Heart right ventricle (tissue), 16 donors: ENCODE measurements at regions not wholly inside any gene's neighbourhood (a gene's known extent, or its start where the extent isn't known, plus 50 kb on each side); places are given as distances from the start of the nearest gene placed in this dataset.

Experiments
- ATAC-seq, 8 donors: fragments of 200-7000 bp; cut with Tn5 transposase; one replicate each; pipeline ENCODE4 v1.9.1; 2020; ENCODE audit warnings: mild to moderate bottlenecking in 8 of 8, moderate library complexity in 8 of 8, moderate number of reproducible peaks in 1 of 8
- DNase-seq, 2 donors: peaks; one replicate each; pipeline ENCODE4 v3.0.0-alpha.2; 2020
- H3K27ac ChIP-seq, 10 donors: fragments of 200-600 bp; sonication (generic) in 2 of 10; one replicate each; pipeline versions ENCODE4 v1.5.0 to v1.8.0; 2020 to 2022; ENCODE audit warnings: mild to moderate bottlenecking in 3 of 10
- H3K27me3 ChIP-seq, 7 donors: fragments of 200-600 bp; one replicate each; pipeline ENCODE4 v1.8.0; 2021 to 2022; ENCODE audit warnings: mild to moderate bottlenecking in 2 of 7
- H3K36me3 ChIP-seq, 9 donors: fragments of 200-600 bp; sonication (generic) in 1 of 9; one replicate each; pipeline versions ENCODE4 v1.5.0 to v1.8.0; 2020 to 2022; ENCODE audit warnings: mild to moderate bottlenecking in 2 of 9
- H3K4me1 ChIP-seq, 9 donors: fragments of 200-600 bp; sonication (generic) in 1 of 9; one replicate each; pipeline versions ENCODE4 v1.5.0 to v1.8.0; 2020 to 2022; ENCODE audit warnings: mild to moderate bottlenecking in 4 of 9
- H3K4me3 ChIP-seq, 10 donors: fragments of 200-600 bp; sonication (generic) in 2 of 10; one replicate each; pipeline versions ENCODE4 v1.5.0 to v1.8.0; 2020 to 2022; ENCODE audit warnings: mild to moderate bottlenecking in 7 of 10, moderate library complexity in 2 of 10
- H3K9me3 ChIP-seq, 11 donors: fragments of 200-600 bp in 10 of 11; sonication (generic) in 2 of 11; one replicate each; pipeline versions ENCODE4 v1.5.0 to v1.8.0; 2013 to 2022; ENCODE audit warnings: mild to moderate bottlenecking in 2 of 11, control low read depth in 1 of 11, moderate library complexity in 1 of 11
- CTCF ChIP-seq, 9 donors: fragments of 200-600 bp; sonication (generic) in 2 of 9; IDR thresholded peaks; one replicate each; pipeline versions ENCODE4 v1.5.0 to v1.8.0; 2021 to 2022; ENCODE audit warnings: antibody characterized with exemption in 9 of 9, mild to moderate bottlenecking in 5 of 9, moderate library complexity in 1 of 9
- WGBS, 2 donors: extraction: QIAGEN DNeasy Blood & Tissue Kit; methylation state at CpG; one replicate each; pipeline ENCODE4 v1.1.7; 2013; ENCODE audit warnings: inconsistent platforms in 1 of 2; 5-methylcytosine and 5-hydroxymethylcytosine counted together
- intact Hi-C, 10 donors: fragments of 100-400 bp; cut with DNase I; formaldehyde crosslinking; loops; one replicate each; pipeline versions ENCODE4 v1.11.1 to v1.14.2; 2022
- donor health status: Arrhythmogenic right ventricular cardiomyopathy.
- donor health status: ischemic (EF 13 %, LVEDD 7.1; RV severe dilation, severe dysfunction).
- donor health status: healthy with polysubstance abuse.
- donor health status: DM: no; HTN: yes; CAD: no.
- donor health status: DM: no; HTN: no; CAD: no.
- donor health status: ischemic (EF 25% LVEDD 6.9; RV normal size, moderate dysfunction).
- donor health status: ischemic (EF 25% LVEDD 5.7; RV mildly dilated, moderate dysfunction).
- donor health status: healthy.
- donor health status: DM: yes; HTN: yes; CAD: no.
- donor health status: Ischemic cardiomyopathy.
- donor health status: ischemic (EF 35%, LVEDD 5.7; RV mildly dilated, moderate dysfunction).
- donor health status: nonischemic (EF 11% LVEDD 7.7; RV severe dilation, severe dysfunction).
- donor health status: DM: yes; HTN: yes; CAD: no.
- donor health status: PGD.
- donor health status: ischemic (EF 29% LVEDD 5.4; RV normal size, mild dysfunction).
- donor health status: nonischemic (EF 23%, LVEDD 6.1; RV moderate dilation, normal function).

GRCh38 chr13:72122661-72123255 lies 255.8 kb upstream of the DACH1 start:
- Histone ChIP-seq H3K9me3 (no peaks in the 10 kb centered on the region), H3K4me1 (no peaks in the 10 kb centered on the region), H3K27me3 (no peaks in the 10 kb centered on the region), H3K27ac (no peak overlapping the region), H3K4me3 (no peak overlapping the region), H3K36me3 (no peaks in the 10 kb centered on the region)
- no peak for TF ChIP-seq CTCF (IDR thresholded peaks at IDR 0.05)
- WGBS, 2 donors, result 80 to 90% methylated on average over 3 of the region's 3 CpGs
- DNase-seq (no peak), ATAC-seq (no peak)
- intact Hi-C loops, result no loop called here

GRCh38 chr13:72121466-72121865 lies 254.5 kb upstream of the DACH1 start:
- ATAC-seq, result no peak
- no peaks in the 10 kb centered on the region for H3K27me3 ChIP-seq
- H3K36me3 ChIP-seq, result no peaks in the 10 kb centered on the region
- no peak overlapping the region for H3K4me3 ChIP-seq
- H3K4me1 ChIP-seq, result no peaks in the 10 kb centered on the region
- no peak for DNase-seq
- WGBS, 2 donors, result 86 to 90% methylated on average over 3 of the region's 3 CpGs
- no peak overlapping the region for H3K27ac ChIP-seq
- H3K9me3 ChIP-seq, result no peaks in the 10 kb centered on the region
- intact Hi-C loops, result no loop called here
- no peak for TF ChIP-seq CTCF (IDR thresholded peaks at IDR 0.05)

- ATAC-seq (no peak), DNase-seq (no peak)
- Histone ChIP-seq H3K4me3 (no peak overlapping the region), H3K9me3 (no peaks in the 10 kb centered on the region), H3K27me3 (no peaks in the 10 kb centered on the region), H3K27ac (no peak overlapping the region), H3K4me1 (no peaks in the 10 kb centered on the region), H3K36me3 (no peaks in the 10 kb centered on the region)
- intact Hi-C loops, result no loop called here
- no peak for TF ChIP-seq CTCF (IDR thresholded peaks at IDR 0.05)
- WGBS, 2 donors, result 57 to 66% methylated on average over 2 of the region's 2 CpGs
Measured at GRCh38 chr13:72120632-72121031, 253.6 kb upstream of the DACH1 start.

- H3K4me3 ChIP-seq, result no peak overlapping the region
- H3K9me3 ChIP-seq, result peaks cover 0 to 3% (median 0%) of the 10 kb centered on the region in 11 donors
- no peak for TF ChIP-seq CTCF (IDR thresholded peaks at IDR 0.05)
- intact Hi-C loops, result no loop called here
- H3K27ac ChIP-seq, result no peak overlapping the region
- no peaks in the 10 kb centered on the region for H3K27me3 ChIP-seq
- 69 to 82% methylated on average over 2 of the region's 2 CpGs for WGBS, 2 donors
- no peaks in the 10 kb centered on the region for H3K4me1 ChIP-seq
- no peaks in the 10 kb centered on the region for H3K36me3 ChIP-seq
- no peak for DNase-seq
- ATAC-seq, result no peak
Measured at GRCh38 chr13:72113931-72114330, 246.9 kb upstream of the DACH1 start.
